Dedifferentiated amniotic fluid mesenchymal stem cell (primary cell): ENCODE measurements at regions not wholly inside any gene's neighbourhood (a gene's known extent, or its start where the extent isn't known, plus 50 kb on each side); places are given as distances from the start of the nearest gene placed in this dataset.
"Not testable (repeated sequence)": the region's sequence is repeated elsewhere in the genome, so short reads cannot be mapped to it uniquely, and the experiment has no call there.

ENCODE experiments used
- DNase-seq: peaks from one replicate; pipeline ENCODE4 v3.0.0-alpha.2; 2016; ENCODE audit errors: extremely low spot score

DNA sequence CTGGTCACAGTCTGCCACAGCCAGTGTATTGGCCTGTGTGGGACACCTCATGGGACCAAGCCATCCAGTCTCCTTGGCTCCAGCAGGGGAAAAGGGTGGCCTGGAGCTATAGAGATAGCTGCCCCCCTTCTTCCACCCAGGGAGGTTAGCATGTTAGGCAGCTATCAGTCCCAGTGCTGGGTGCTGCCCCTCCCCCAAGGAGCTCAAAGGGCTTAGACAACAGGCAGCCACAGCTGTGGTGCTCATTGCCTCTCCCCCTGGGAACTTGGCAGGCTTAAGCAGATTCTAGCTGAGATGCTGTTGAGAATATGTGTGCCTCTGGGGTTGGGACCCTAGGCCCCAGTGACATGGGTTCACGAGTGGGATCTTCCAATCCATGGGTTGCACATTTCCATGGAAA lies 226.0 kb upstream of the PTGER4 start:
- DNase-seq, result no peak

DNA sequence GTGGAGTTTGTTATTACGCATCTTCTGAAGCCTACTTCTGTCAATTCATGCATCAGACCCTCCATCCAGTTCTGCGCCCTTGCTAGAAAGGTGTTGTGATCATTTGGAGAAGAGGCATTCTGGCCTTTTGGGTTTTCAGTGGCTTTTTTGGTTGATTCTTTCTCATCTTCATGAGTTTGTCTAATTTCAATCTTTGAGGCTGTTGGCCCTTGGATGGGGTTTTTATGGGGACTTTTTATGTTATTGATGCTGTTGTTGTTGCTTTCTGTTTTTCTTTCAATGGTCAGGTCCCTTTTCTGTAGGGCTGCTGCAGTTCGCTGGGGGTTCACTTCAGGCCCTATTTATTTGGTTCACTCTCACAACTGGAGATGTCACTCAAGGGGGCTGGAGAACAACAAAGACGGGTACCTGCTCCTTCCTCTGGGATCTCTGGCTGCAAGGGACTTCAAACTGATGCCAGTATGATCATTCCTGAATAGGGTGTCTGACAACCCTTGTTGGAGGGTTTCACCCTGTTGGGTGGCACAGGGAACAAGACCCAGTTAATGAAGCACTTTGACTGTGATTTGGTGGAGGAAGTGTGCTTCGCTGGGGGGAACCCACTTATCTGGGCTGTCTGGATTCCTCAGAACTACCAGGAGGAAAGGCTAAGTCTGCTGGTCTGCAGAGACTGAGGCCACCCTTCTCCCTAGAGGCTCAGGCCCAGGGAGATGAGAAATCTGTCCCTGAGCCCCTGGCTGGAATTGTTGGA lies 226.7 kb upstream of the PTGER4 start:
- DNase-seq, result no peak

DNA sequence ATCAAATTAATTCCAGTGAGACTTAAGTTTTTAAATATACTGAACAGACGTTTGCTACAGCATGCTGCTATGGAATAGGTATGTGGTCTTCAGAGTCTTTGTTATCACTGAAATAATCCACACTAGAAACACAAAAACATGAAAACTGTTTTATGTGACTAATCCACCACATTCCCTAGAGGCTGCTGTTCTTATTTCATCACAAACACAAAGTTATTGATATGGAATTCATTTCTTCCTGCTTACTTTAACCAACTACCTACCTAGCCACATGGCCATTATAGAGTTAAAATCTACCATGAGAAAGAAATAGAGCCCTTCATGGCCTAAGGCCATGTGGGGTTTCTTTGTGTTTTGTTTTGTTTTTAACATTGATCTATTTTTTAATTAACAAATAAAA lies 232.3 kb upstream of the PTGER4 start:
- DNase-seq, result no peak

DNA sequence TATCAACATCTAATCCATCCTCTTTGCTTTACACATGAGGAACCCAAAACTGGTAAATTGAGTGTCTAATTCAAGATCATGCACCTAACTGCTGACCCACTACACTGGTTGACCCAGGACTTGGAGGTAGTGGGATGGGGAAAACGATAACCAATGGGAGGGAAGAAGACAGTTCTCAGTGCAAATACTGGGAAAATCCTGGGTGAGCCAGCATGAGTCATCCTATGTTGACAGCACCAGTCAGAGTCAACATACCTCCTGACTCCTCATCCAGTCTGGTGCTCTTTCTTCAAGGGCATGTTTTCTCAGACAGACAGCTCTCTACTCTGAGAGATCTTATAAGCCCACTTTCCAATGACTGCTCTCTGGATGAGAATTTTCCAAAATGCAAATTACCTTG lies 232.8 kb upstream of the PTGER4 start:
- DNase-seq, result peak; percentile 19

DNA sequence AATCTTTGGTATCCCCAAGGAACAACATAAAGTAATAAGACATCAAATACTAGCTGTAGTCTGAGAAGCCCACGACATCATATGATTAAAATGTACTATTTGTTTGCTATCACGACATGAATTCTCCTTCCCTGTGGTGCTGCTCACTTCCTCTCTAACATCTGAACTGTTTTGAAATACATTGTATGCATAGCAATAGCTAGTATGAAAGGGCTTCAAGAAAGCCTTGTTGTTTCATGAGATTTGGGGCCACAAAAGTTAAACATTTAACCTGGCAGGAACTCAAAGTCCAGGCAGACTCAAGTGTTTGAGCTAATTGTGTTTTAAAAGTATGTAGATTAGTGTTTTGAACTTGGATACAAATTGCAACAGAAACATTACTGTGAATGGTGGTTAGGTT lies 237.4 kb upstream of the PTGER4 start:
- DNase-seq, result peak; percentile 68

DNA sequence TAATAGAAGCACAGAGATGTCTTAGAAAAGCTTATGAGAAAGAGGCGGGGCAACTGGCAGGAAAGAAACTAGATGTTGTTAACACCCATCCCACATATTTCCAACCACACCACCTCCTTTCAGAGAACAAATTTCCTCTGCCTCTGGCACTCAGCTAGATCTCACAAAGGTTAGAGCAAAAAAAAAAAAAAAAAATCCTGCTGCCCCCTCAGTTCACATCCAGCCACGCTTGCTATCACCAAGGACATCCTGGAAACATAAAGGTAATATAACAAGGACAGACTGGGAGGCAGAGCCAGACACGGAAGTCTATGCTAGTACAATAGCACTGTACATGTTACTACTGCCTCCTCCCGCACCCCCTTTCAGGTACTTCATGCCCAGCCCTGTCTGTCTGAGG lies 238.0 kb upstream of the PTGER4 start:
- no peak for DNase-seq

DNA sequence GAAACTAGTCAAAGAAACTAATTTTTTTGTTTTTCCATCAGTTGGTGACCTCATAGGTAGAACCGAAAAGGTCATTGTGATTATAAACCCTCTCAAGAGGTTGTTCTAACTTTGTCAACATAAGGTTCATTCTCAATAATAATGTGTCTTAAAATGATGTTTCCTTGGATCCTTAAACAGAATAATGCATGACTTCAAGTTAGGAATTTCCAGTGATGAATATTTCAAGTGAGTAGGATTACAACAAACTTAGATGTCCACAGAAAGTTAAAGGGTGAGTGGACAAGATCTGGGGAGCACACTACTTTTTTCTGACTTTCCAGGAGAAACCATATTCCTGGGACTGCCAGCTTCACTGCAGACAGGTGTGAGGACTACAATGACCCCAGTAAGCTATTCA lies 239.0 kb upstream of the PTGER4 start:
- DNase-seq, result no peak

DNA sequence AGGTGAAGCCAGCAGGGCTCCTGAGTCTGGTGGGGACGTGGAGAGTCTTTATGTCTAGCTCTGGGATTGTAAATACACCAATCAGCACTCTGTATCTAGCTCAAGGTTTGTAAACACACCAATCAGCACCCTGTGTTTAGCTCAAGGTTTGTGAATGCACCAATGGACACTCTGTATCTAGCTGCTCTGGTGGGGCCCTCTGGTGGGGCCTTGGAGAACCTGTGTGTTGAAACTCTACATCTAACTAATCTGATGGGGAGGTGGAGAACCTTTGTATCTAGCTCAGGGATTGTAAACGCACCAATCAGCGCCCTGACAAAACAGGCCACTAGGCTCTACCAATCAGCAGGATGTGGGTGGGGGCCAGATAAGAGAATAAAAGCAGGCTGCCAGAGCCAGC lies 240.6 kb upstream of the PTGER4 start:
- DNase-seq, result not testable (repeated sequence)

DNA sequence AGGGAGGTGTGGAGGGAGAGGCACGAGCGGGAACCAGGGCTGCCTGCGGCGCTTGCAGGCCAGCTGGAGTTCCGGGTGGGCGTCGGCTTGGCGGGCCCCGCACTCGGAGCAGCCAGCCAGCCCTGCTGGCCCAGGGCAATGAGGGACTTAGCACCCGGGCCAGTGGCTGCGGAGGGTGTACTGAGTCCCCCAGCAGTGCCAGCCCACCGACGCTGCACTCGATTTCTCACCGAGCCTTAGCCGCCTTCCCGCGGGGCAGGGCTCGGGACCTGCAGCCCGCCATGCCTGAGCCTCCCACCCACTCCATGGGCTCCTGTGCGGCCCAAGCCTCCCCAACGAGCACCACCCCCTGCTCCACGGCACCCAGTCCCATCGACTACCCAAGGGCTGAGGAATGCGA lies 241.1 kb upstream of the PTGER4 start:
- not testable (repeated sequence) for DNase-seq

DNA sequence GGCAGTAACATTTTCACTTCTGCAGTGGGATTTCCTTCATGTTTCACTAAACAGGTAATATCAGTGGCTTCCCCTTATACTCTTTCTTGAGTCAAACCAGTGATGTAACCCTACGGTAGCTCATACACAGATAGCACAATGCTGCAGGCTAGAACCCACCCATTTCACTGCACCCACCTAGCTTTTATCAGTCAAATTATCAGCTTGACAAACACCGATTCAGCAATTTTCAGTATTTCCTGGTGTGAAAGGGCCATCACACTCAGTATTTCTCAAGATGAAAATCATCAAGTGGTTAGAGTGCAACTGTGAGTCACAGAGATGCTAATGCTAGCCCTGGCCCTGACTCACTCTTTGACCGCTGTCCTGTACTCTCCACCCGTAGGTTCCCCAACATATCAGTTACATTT lies 242.3 kb upstream of the PTGER4 start:
- no peak for DNase-seq

DNA sequence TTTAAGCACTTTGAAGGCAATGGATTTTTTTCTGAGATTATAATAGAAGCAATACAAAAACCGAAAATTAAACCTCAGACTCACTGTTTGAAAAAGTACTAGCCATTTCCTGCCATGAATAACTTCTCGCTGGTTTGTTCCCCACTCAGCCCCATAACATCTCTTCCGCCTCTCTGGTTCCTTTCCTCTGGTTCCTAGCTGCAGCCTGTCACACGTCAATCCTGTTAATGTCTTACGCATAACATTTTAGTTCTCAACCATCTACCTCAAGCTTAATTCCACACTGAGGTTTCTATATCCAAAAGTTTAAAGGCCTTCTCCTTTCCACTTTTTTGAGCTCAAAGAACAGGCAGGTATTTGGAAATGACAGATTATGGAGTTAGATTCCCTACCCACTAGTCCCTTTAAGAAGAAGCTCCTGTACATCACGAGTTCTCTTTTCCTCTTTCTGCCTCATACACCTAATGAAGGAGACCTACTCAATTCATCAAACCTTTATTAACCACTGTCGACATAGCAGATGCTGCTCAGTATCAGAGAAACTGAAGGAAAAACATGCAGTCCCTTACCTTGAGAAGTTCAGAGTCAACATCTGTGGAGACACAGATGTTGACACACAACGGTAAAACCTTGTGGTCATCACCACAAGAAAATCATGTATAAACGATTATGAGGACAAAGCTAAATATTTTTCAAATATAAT lies 243.0 kb upstream of the PTGER4 start:
- no peak for DNase-seq

DNA sequence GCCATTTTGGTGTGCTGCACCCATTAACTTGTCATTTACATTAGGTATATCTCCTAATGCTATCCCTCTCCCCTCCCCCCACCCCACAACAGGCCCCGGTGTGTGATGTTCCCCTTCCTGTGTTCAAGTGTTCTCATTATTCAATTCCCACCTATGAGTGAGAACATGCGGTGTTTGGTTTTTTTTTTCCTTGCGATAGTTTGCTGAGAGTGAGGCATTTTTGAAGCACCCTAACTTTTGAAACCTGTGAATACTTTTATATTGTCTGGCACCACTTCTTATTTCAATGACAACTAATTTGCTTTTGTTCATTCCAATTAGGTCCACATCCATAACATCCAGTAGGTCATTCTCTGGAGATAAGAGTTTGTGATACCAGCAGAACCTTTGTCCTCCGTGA lies 244.0 kb upstream of the PTGER4 start:
- not testable (repeated sequence) for DNase-seq

DNA sequence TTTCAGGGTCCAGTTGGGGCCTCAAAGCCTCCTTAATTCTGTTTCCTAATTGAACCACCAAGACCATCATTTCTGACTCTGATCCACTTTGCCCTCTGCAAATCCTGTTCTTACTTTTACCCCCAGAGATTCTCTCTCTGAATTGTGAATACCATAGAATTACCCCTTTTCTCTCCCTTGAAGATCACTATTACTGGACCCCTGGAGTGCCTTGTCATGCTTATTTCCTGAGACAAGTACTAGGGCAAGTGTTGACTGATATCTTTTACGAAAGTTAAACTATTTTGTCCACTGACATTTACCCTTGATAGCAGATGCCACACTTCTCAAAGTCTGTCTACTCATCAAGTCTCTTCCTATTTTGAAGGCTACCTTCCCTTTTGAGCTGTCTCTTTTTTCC lies 246.9 kb upstream of the PTGER4 start:
- peak; percentile 6 for DNase-seq

DNA sequence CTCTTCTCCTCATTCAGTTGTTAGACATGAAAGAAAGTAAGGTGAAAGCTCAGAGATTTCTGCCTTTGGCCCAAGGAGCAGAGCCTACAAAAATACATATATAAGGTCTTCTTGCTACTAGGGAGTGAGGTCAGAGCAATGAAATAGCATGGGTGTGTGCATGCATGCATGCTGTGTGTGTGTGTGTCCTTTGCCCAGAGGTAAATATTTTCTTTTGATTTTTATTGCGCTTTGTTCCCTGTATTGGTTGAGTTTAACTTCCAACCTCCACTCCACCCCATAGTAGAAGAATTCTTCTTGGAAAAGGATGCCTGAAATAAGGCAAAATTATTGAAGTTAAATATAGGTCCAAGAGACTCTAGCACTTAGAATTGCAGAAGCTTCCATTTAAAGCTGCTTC lies 248.0 kb upstream of the PTGER4 start:
- DNase-seq, result no peak

DNA sequence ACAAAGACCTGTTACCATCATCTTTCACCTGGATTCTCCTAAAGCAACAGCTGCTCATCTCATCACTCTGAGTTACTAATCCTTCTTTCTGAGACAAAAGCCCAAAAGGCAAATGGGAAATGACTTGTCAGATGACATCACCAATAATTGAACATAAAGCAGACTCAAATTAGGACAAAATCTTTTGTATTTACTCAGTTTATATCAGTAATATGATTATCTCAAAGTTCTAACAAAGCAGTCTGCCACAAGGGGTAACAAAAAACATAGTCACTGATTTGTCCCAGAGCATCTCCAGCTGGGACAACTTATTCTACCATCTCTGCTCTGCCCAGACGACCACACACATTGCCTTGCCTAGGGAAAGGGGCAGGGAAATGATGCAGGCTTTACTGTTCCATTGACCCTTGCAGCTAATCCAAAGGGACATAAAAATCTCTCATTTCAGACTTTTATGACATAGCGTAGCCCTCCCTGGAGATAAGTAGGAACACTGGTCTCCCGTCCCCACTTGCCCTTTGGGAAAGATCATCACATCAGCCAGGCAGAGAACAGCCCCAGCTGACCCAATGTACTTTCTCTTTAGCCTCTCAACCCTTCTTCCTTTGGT lies 249.5 kb upstream of the PTGER4 start:
- DNase-seq, result no peak

DNA sequence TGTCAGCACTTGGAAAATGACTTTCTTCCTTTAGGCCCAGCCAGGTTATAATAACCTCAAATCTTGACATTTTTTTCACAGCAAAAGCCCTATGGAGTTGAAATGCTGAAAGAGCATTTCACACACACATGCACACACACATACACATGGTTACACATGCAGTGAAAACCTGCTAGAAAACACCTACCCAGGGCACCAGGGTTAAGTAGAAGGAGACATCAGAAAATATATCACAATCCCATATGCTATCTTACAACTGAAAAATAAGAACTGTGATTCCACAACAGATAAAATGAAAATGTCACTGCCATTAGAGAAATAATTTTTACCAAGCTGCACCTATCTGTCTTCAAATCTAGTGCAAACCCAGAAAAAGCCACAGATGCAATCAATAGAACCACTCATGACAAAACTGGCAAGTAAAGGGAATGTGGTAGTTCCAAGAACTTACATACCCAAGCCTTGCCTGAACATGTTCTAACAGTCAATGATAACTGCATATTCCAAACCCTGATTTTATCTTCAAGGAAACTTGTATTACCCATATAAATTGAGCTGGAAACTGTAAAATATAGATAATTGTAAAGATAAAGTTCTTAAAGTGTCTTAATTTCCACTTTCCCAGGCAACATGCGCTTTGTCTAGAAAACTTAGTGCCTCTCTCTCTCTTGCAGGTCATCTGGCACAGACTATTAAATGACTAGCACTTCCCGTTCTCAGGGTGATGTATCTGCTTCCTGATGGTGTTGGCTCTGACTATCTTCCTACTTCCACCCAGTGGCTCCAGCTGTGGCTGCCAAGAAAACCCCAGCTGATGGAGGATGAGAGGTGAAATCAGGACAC lies 250.2 kb upstream of the PTGER4 start:
- no peak for DNase-seq

DNA sequence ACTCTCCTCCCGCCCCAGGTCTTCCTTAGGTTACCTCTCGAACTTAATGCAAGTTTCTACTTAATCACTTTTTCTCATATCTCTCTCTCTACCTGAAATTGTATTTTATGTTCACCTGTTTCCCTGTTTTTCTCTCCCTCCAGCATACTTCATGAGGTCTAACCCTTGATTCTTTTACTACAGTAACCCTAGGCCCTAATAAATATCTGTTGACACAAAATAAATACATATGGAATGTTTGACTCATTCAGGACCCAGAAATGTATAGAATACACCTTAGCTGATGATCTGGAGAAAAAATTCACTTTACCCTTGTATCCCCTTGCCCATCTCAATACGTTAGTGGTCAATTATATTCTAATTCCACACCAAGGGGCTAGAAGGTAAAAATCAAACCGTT lies 250.9 kb upstream of the PTGER4 start:
- DNase-seq, result no peak

DNA sequence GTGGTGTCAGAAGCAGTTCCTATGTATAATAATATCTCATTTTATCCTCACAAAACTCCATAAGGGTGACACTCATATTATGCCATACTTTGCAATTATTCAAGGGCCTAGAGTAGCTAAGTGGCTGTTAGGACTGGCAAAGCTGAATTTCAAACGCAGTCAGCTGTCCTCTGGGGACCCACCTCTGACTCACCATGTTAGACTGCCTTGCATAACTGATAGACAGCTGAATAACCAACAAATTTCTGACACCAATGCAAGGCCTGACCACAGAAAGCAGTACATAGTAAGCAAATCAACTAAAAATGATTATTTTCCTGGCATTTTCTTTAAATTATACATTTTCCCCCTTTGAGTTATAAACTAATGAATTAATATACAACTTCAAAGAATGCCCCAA lies 251.6 kb upstream of the PTGER4 start:
- DNase-seq, result no peak

DNA sequence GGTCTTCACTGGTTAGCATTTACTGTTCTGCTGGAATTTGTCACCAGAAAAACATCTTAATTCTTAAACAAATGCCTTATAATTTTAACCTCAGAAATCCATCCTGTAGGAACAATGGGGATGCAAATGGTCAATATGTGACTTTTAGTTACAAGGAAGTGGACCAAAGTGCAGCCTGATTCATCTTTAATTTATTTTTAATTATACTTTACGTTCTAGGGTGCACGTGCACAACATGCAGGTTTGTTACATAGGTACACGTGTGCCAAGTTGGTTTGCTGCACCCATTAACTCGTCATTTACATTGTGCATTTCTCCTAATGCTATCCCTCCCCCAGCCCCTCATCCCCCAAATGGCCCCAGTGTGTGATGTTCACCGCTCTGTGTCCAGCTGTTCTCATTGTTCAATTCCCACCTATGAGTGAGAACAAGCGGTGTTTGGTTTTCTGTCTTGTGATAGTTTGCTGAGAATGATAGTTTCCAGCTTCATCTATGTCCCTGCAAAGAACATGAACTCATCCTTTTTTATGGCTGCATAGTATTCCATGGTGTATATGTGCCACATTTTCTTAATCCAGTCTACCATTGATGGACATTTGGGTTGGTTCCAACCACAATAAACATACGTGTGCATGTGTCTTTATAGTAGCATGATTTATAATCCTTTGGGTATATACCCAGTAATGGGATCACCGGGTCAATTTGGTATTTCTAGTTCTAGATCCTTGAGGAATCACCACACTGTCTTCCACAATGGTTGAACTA lies 262.5 kb upstream of the PTGER4 start:
- not testable (repeated sequence) for DNase-seq

DNA sequence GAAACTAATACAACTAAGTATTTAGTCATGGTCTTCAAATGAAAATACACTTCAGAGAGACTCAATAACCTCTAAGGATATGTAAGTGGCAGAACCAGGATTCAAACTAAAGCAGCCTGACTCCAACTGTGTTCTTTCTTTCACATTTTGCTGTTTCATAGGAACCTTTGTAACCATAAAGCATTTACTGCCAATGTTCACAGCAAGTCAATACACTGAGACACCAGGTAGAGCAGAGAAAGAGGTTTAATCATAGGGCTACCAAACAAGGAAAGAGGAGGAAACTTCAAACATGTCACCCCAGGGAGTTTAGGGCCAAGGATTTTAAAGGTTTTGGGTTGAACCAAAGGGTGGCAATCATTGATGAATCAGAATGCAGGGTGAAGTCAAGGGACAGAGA lies 263.1 kb upstream of the PTGER4 start:
- no peak for DNase-seq

DNA sequence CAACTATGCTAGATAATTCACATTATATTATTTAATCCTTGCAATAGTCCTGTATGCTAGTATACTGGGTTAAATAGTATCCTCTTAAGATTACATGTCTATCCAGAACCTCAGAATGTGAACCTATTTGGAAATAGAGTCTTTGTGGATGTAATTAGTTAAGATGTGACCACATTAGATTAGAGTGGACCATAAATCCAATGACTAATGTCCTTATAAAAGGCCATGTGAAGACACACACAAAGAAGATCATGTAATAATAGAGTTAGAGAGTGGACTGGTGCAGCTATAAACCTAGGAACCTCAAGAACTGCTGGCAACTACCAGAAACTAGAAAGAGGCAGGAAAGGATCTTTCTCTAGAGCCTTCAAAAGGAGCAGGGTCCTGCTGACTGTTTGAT lies 263.6 kb upstream of the PTGER4 start:
- no peak for DNase-seq

DNA sequence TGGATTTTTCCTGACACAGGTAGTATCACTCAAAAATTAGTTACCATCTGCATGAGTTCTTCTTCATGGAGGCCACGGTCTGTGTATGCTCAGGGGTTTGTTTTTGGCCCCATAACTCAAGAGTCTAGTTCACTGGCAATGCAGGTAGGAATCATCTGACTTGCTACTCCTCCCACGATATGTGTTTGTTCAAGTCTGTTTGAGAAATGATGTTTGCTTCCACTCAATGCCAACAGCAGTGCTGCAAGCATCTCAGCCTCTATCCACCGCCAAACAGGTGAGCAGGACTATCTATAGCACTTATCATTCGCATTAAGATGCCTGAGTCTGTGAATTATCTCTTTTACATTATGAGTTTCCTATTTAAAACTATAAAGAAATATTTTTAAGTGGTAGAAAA lies 264.8 kb upstream of the PTGER4 start:
- no peak for DNase-seq
